ENCODE measurements at regions not wholly inside any gene's neighbourhood (a gene's known extent, or its start where the extent isn't known, plus 50 kb on each side); places are given as distances from the start of the nearest gene placed in this dataset.

DNA sequence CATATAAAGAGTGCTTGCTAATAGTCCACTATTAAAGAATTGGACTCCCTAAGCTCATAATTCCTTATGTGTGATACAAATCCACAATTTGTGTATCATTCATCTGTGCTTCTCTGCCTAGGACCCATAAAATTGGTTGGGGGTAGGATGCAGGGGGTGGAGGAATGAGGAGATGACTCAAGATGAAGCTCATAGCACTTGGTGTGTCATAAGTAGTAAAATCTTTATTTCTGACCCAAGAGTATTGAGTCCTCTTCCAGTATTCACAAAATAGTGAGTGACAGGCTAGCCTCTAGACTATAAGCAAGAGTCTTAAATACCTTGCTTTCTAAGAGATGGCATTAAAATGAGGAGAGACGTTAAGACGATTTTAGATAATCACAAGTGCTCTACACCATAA lies 390.9 kb upstream of the CDH19 start:
- no peak overlapping the region for H2BK15ac ChIP-seq (ENCODE audit: low read depth, poor library complexity, severe bottlenecking)
- no peak overlapping the region for H3K4me3 ChIP-seq (ENCODE audit: insufficient read depth in 1 of 2, low read depth in 1 of 2, low read length in 2 of 2)
- H2BK12ac ChIP-seq (ENCODE audit: low read length in 2 of 2): no peak overlapping the region
- no peaks in the 10 kb centered on the region for H3K36me3 ChIP-seq (ENCODE audit: control insufficient read depth in 1 of 2, insufficient read depth in 2 of 2, low read depth in 1 of 2, low read length in 2 of 2)
- no peak for DNase-seq
- H2BK5ac ChIP-seq (ENCODE audit: low read depth, low read length, poor library complexity, severe bottlenecking): no peak overlapping the region
- H3K18ac ChIP-seq (ENCODE audit: low read depth in 1 of 2, low read length in 2 of 2): no peak overlapping the region
- no peak overlapping the region for H2AFZ ChIP-seq (ENCODE audit: low read depth, low read length)
- H4K91ac ChIP-seq (ENCODE audit: low read length): no peak overlapping the region
- no peaks in the 10 kb centered on the region for H3K4me1 ChIP-seq (ENCODE audit: control insufficient read depth, insufficient read depth, low read depth, low read length)
- no peak overlapping the region for H3K23ac ChIP-seq (ENCODE audit: low read length in 2 of 2)
- H4K8ac ChIP-seq (ENCODE audit: low read length): no peak overlapping the region
- H3K14ac ChIP-seq (ENCODE audit: low read length in 2 of 2): no peak overlapping the region
- no peak overlapping the region for H2AK5ac ChIP-seq (ENCODE audit: low read length, severe bottlenecking)
- H3K79me1 ChIP-seq (replicated peaks; ENCODE audit: low read length, poor library complexity, severe bottlenecking): no peaks in the 10 kb centered on the region
- H3K9ac ChIP-seq (ENCODE audit: low read length): no peak overlapping the region
- H3K27ac ChIP-seq (ENCODE audit: low read length, poor library complexity, severe bottlenecking): no peak overlapping the region
- no CpG with 5 or more reads among the region's 2 CpGs for WGBS
- H3K27me3 ChIP-seq (ENCODE audit: control insufficient read depth in 1 of 2, insufficient read depth in 1 of 2, low read length in 2 of 2): no peaks in the 10 kb centered on the region
- no peak overlapping the region for H2BK120ac ChIP-seq (ENCODE audit: low read depth, low read length)
- H3K9me3 ChIP-seq (ENCODE audit: control insufficient read depth, low read length): peaks cover 2% of the 10 kb centered on the region
- no peak overlapping the region for H3K4ac ChIP-seq (ENCODE audit: low read depth in 1 of 2, low read length in 2 of 2)
- no peak overlapping the region for H3K4me2 ChIP-seq (ENCODE audit: low read length, poor library complexity, severe bottlenecking)

DNA sequence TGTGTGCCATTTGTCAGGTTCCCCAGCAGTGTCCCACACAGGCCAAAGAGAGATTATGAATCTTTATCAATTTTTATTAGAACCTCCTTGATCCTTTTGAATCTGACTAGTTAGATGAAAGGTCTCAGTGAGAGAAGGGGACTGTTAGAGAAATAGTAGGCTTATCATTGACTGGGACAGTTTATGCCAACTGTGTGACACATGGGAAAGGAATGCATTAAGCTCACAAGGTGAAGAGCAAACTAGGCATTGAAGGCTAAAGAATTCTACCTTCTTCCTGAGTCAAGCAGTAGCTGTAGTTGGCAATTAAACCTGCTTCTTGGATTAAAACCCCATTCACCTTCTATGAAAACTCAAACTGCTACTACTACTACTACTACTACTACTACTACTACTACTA lies 389.6 kb upstream of the CDH19 start:
- Histone ChIP-seq H3K4me1 (ENCODE audit: control insufficient read depth, insufficient read depth, low read depth, low read length) (no peaks in the 10 kb centered on the region), H3K14ac (ENCODE audit: low read length in 2 of 2) (no peak overlapping the region), H3K23ac (ENCODE audit: low read length in 2 of 2) (no peak overlapping the region), H3K27ac (ENCODE audit: low read length, poor library complexity, severe bottlenecking) (no peak overlapping the region), H3K9ac (ENCODE audit: low read length) (no peak overlapping the region), H2AK5ac (ENCODE audit: low read length, severe bottlenecking) (no peak overlapping the region), H4K91ac (ENCODE audit: low read length) (no peak overlapping the region), H2BK120ac (ENCODE audit: low read depth, low read length) (no peak overlapping the region), H4K8ac (ENCODE audit: low read length) (no peak overlapping the region), H3K4ac (ENCODE audit: low read depth in 1 of 2, low read length in 2 of 2) (no peak overlapping the region), H2BK5ac (ENCODE audit: low read depth, low read length, poor library complexity, severe bottlenecking) (peak overlapping the region; percentile 1), H3K79me1 (replicated peaks; ENCODE audit: low read length, poor library complexity, severe bottlenecking) (no peaks in the 10 kb centered on the region), H2BK15ac (ENCODE audit: low read depth, poor library complexity, severe bottlenecking) (no peak overlapping the region), H3K4me3 (ENCODE audit: insufficient read depth in 1 of 2, low read depth in 1 of 2, low read length in 2 of 2) (no peak overlapping the region), H3K36me3 (ENCODE audit: control insufficient read depth in 1 of 2, insufficient read depth in 2 of 2, low read depth in 1 of 2, low read length in 2 of 2) (no peaks in the 10 kb centered on the region), H3K9me3 (ENCODE audit: control insufficient read depth, low read length) (peaks cover 2% of the 10 kb centered on the region), H3K27me3 (ENCODE audit: control insufficient read depth in 1 of 2, insufficient read depth in 1 of 2, low read length in 2 of 2) (no peaks in the 10 kb centered on the region), H2AFZ (ENCODE audit: low read depth, low read length) (no peak overlapping the region), H2BK12ac (ENCODE audit: low read length in 2 of 2) (no peak overlapping the region), H3K18ac (ENCODE audit: low read depth in 1 of 2, low read length in 2 of 2) (no peak overlapping the region), H3K4me2 (ENCODE audit: low read length, poor library complexity, severe bottlenecking) (no peak overlapping the region)
- DNase-seq: no peak

DNA sequence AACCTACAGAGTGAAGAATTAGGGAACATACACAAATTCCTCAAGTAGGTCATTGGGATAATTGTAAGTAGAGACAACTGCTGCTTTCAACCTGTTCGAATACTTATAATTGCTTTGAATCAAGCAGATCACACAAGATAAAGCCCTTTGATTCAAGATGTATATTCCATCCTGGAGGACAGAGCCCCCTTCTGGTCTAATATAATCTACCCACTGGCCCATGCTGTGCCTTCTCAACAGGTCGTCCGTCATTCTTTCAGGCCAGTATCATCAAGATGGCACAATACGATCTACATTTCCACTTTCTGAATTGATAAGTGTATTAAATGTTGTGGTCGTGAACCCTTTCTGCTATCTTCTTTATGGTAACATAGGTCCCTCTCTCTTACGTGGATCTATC lies 387.0 kb upstream of the CDH19 start:
- H3K27me3 ChIP-seq (ENCODE audit: control insufficient read depth in 1 of 2, insufficient read depth in 1 of 2, low read length in 2 of 2): no peaks in the 10 kb centered on the region
- no peak overlapping the region for H3K14ac ChIP-seq (ENCODE audit: low read length in 2 of 2)
- H2AK5ac ChIP-seq (ENCODE audit: low read length, severe bottlenecking): no peak overlapping the region
- no peak overlapping the region for H4K8ac ChIP-seq (ENCODE audit: low read length)
- H3K9ac ChIP-seq (ENCODE audit: low read length): no peak overlapping the region
- H2AFZ ChIP-seq (ENCODE audit: low read depth, low read length): no peak overlapping the region
- H3K79me1 ChIP-seq (replicated peaks; ENCODE audit: low read length, poor library complexity, severe bottlenecking): no peaks in the 10 kb centered on the region
- no peak overlapping the region for H3K18ac ChIP-seq (ENCODE audit: low read depth in 1 of 2, low read length in 2 of 2)
- no peak overlapping the region for H2BK15ac ChIP-seq (ENCODE audit: low read depth, poor library complexity, severe bottlenecking)
- H3K4me1 ChIP-seq (ENCODE audit: control insufficient read depth, insufficient read depth, low read depth, low read length): no peaks in the 10 kb centered on the region
- no peaks in the 10 kb centered on the region for H3K36me3 ChIP-seq (ENCODE audit: control insufficient read depth in 1 of 2, insufficient read depth in 2 of 2, low read depth in 1 of 2, low read length in 2 of 2)
- H3K4me2 ChIP-seq (ENCODE audit: low read length, poor library complexity, severe bottlenecking): no peak overlapping the region
- no peak overlapping the region for H2BK5ac ChIP-seq (ENCODE audit: low read depth, low read length, poor library complexity, severe bottlenecking)
- no peak for DNase-seq
- no peak overlapping the region for H3K4ac ChIP-seq (ENCODE audit: low read depth in 1 of 2, low read length in 2 of 2)
- H3K4me3 ChIP-seq (ENCODE audit: insufficient read depth in 1 of 2, low read depth in 1 of 2, low read length in 2 of 2): no peak overlapping the region
- H3K23ac ChIP-seq (ENCODE audit: low read length in 2 of 2): no peak overlapping the region
- H3K27ac ChIP-seq (ENCODE audit: low read length, poor library complexity, severe bottlenecking): no peak overlapping the region
- H2BK120ac ChIP-seq (ENCODE audit: low read depth, low read length): no peak overlapping the region
- no peak overlapping the region for H2BK12ac ChIP-seq (ENCODE audit: low read length in 2 of 2)
- 100% methylated on average over 4 of the region's 6 CpGs for WGBS
- peaks cover 2% of the 10 kb centered on the region for H3K9me3 ChIP-seq (ENCODE audit: control insufficient read depth, low read length)
- H4K91ac ChIP-seq (ENCODE audit: low read length): no peak overlapping the region

DNA sequence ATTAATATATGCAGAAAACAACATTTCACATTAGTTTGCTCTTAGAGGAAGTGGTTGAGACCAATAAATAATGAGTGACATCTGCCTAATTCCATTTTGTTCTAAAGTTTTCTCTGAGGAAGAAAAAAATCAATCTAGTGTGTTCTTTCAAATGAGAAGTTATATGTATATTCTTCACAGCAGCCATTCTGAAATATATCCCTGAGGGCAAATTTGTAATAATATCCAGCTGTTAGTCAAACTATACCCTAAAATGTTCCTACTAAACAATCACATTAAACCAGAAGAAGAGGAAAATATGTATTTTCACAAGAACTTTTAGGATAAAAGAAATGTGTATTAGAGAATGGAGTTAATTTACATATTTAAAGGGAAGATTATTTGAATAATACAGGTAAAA lies 375.1 kb upstream of the CDH19 start:
- no peaks in the 10 kb centered on the region for H3K36me3 ChIP-seq (ENCODE audit: control insufficient read depth in 1 of 2, insufficient read depth in 2 of 2, low read depth in 1 of 2, low read length in 2 of 2)
- no peak overlapping the region for H3K4me2 ChIP-seq (ENCODE audit: low read length, poor library complexity, severe bottlenecking)
- H3K14ac ChIP-seq (ENCODE audit: low read length in 2 of 2): no peak overlapping the region
- H3K27me3 ChIP-seq (ENCODE audit: control insufficient read depth in 1 of 2, insufficient read depth in 1 of 2, low read length in 2 of 2): no peaks in the 10 kb centered on the region
- H3K9ac ChIP-seq (ENCODE audit: low read length): no peak overlapping the region
- no peak overlapping the region for H3K18ac ChIP-seq (ENCODE audit: low read depth in 1 of 2, low read length in 2 of 2)
- H3K9me3 ChIP-seq (ENCODE audit: control insufficient read depth, low read length): no peaks in the 10 kb centered on the region
- H3K4me1 ChIP-seq (ENCODE audit: control insufficient read depth, insufficient read depth, low read depth, low read length): no peaks in the 10 kb centered on the region
- no peak overlapping the region for H3K4ac ChIP-seq (ENCODE audit: low read depth in 1 of 2, low read length in 2 of 2)
- H3K4me3 ChIP-seq (ENCODE audit: insufficient read depth in 1 of 2, low read depth in 1 of 2, low read length in 2 of 2): no peak overlapping the region
- no peak overlapping the region for H2BK12ac ChIP-seq (ENCODE audit: low read length in 2 of 2)
- H3K79me1 ChIP-seq (replicated peaks; ENCODE audit: low read length, poor library complexity, severe bottlenecking): no peaks in the 10 kb centered on the region
- H2BK120ac ChIP-seq (ENCODE audit: low read depth, low read length): no peak overlapping the region
- DNase-seq: no peak
- H3K23ac ChIP-seq (ENCODE audit: low read length in 2 of 2): no peak overlapping the region
- no peak overlapping the region for H4K91ac ChIP-seq (ENCODE audit: low read length)
- H2BK5ac ChIP-seq (ENCODE audit: low read depth, low read length, poor library complexity, severe bottlenecking): no peak overlapping the region
- no peak overlapping the region for H2AFZ ChIP-seq (ENCODE audit: low read depth, low read length)
- H2AK5ac ChIP-seq (ENCODE audit: low read length, severe bottlenecking): no peak overlapping the region
- H4K8ac ChIP-seq (ENCODE audit: low read length): no peak overlapping the region
- H3K27ac ChIP-seq (ENCODE audit: low read length, poor library complexity, severe bottlenecking): no peak overlapping the region
- no peak overlapping the region for H2BK15ac ChIP-seq (ENCODE audit: low read depth, poor library complexity, severe bottlenecking)

Data from mesenchymal stem cell (in vitro differentiated cells and primary cell).